Transverse colon (tissue), 4 donors: ENCODE measurements at regions not wholly inside any gene's neighbourhood (a gene's known extent, or its start where the extent isn't known, plus 50 kb on each side); places are given as distances from the start of the nearest gene placed in this dataset.

Source experiments
- DNase-seq: peaks from one replicate; pipeline ENCODE4 v3.0.0-alpha.2; 2019
- H3K27ac ChIP-seq, 4 donors: fragments of 200-600 bp; sonication (generic); 2 replicates each; pipeline ENCODE4 v1.5.1; 2016 to 2018; ENCODE audit warnings: inconsistent platforms in 4 of 4
- H3K27me3 ChIP-seq: fragments of 200-600 bp; sonication (generic); 2 replicates; pipeline ENCODE4 v1.5.1; 2017; ENCODE audit warnings: inconsistent platforms
- H3K36me3 ChIP-seq, 4 donors: fragments of 200-600 bp; sonication (generic); 2 replicates each; pipeline ENCODE4 v1.5.1; 2017 to 2019; ENCODE audit warnings: inconsistent platforms in 4 of 4
- H3K4me1 ChIP-seq, 4 donors: fragments of 200-600 bp; sonication (generic); 2 replicates each; pipeline ENCODE4 v1.5.1; 2017 to 2020; ENCODE audit warnings: inconsistent platforms in 4 of 4
- H3K4me3 ChIP-seq, 4 donors: fragments of 200-600 bp; sonication (generic); 1 replicate in 1 of 4; 2 replicates in 3 of 4; pipeline versions ENCODE4 v1.5.1 to v1.6.1; 2017 to 2019; ENCODE audit warnings: inconsistent platforms in 4 of 4
- H3K9me3 ChIP-seq, 2 donors: fragments of 200-600 bp; sonication (generic); 2 replicates each; pipeline ENCODE4 v1.5.1; 2017 to 2019; ENCODE audit warnings: inconsistent platforms in 2 of 2
- EP300 ChIP-seq: sonication (generic); formaldehyde crosslinking; IDR thresholded peaks from one replicate; pipeline ENCODE4 v1.6.1; 2017; ENCODE audit warnings: antibody characterized with exemption, low read depth
- POLR2A ChIP-seq: fragments of 450-650 bp; IDR thresholded peaks from one replicate; pipeline ENCODE4 v1.6.1; 2016; ENCODE audit warnings: antibody characterized with exemption, mild to moderate bottlenecking, moderate library complexity
- POLR2AphosphoS5 ChIP-seq, 3 donors: sonication (generic); formaldehyde crosslinking; IDR thresholded peaks; one replicate each; pipeline ENCODE4 v1.6.1; 2016; ENCODE audit warnings: antibody characterized with exemption in 3 of 3
- WGBS, 2 donors: methylation state at CpG; one replicate each; pipeline ENCODE4 v1.1.5; 2018; ENCODE audit warnings: low coverage in 1 of 2; 5-methylcytosine and 5-hydroxymethylcytosine counted together
- in situ Hi-C, 4 donors: fragments of 200-750 bp; cut with MboI; loops; one replicate each; pipeline versions ENCODE4 v1.15.0 to v1.15.1; 2017; ENCODE audit warnings: low sequenced_read_pairs in 3 of 4, low pct_ligation_motif_present in 1 of 4, low pct_unique_long_range_greater_than_20kb in 1 of 4
- intact Hi-C: fragments of 100-400 bp; cut with DNase I; formaldehyde crosslinking; loops from one replicate; pipeline ENCODE4 v1.15.1; 2023; ENCODE audit warnings: low total_unique reads
- TF ChIP-seq, protein P1 (sequence below), 5 experiments: fragments of 200-600 bp in 3 of 5; fragments of 450-650 bp in 2 of 5; sonication (generic) in 3 of 5; IDR thresholded peaks; 1 replicate in 2 of 5; 2 replicates in 3 of 5; pipeline ENCODE4 v1.5.1; 2016 to 2017; ENCODE audit warnings: antibody characterized with exemption in 5 of 5, inconsistent platforms in 3 of 5, mild to moderate bottlenecking in 2 of 5, moderate library complexity in 1 of 5

DNA sequence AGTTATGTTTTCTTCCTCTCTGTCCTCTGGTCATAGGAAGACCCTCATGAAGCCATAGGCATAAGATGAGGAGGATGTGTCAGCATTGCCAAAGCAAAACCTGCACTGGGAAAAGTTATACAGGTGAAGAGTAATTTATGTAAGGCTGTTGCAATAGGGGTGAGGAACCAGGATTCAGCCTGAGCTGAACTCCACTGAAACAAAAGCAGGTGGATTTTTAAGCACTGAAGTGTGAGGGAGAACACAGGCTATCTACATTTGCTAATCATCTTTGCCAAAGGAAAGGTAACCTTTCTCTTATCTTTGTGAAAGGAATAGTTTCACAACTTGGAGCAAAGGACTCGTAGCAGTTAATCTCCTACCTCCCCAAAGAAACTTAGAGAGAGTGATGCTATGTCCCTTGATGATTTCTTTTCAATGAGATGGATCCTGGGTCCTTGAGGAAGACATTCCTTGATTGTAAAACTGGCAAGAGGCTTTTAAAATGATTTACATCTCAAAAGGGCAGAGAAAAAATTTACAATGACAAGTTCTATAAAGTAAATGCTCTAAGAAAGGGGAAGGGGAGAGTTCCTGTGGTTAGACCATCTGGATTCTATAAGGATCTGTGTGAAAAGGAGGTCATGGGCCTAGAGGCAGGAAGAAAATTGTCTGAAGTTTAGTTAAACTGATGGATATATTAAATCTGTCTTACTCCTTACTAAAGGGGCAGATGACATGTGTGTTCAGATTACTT is 385.4 kb upstream of the CDH7 start:
- Histone ChIP-seq H3K36me3 (no peaks in the 10 kb centered on the region), H3K4me1 (no peaks in the 10 kb centered on the region), H3K27ac (no peak overlapping the region), H3K4me3 (no peak overlapping the region), H3K9me3 (no peaks in the 10 kb centered on the region), H3K27me3 (no peaks in the 10 kb centered on the region)
- no peak for DNase-seq
- WGBS, 2 donors, result 0 to 67% methylated on average over 1 of the region's 1 CpG
- in situ Hi-C loops (no loop called here), intact Hi-C loops (no loop called here)
- TF ChIP-seq, protein P1, sequence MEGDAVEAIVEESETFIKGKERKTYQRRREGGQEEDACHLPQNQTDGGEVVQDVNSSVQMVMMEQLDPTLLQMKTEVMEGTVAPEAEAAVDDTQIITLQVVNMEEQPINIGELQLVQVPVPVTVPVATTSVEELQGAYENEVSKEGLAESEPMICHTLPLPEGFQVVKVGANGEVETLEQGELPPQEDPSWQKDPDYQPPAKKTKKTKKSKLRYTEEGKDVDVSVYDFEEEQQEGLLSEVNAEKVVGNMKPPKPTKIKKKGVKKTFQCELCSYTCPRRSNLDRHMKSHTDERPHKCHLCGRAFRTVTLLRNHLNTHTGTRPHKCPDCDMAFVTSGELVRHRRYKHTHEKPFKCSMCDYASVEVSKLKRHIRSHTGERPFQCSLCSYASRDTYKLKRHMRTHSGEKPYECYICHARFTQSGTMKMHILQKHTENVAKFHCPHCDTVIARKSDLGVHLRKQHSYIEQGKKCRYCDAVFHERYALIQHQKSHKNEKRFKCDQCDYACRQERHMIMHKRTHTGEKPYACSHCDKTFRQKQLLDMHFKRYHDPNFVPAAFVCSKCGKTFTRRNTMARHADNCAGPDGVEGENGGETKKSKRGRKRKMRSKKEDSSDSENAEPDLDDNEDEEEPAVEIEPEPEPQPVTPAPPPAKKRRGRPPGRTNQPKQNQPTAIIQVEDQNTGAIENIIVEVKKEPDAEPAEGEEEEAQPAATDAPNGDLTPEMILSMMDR (IDR thresholded peaks at IDR 0.05), result no peak
- TF ChIP-seq POLR2AphosphoS5 (IDR thresholded peaks at IDR 0.05) (no peak), POLR2A (no peak), EP300 (no peak)

DNA sequence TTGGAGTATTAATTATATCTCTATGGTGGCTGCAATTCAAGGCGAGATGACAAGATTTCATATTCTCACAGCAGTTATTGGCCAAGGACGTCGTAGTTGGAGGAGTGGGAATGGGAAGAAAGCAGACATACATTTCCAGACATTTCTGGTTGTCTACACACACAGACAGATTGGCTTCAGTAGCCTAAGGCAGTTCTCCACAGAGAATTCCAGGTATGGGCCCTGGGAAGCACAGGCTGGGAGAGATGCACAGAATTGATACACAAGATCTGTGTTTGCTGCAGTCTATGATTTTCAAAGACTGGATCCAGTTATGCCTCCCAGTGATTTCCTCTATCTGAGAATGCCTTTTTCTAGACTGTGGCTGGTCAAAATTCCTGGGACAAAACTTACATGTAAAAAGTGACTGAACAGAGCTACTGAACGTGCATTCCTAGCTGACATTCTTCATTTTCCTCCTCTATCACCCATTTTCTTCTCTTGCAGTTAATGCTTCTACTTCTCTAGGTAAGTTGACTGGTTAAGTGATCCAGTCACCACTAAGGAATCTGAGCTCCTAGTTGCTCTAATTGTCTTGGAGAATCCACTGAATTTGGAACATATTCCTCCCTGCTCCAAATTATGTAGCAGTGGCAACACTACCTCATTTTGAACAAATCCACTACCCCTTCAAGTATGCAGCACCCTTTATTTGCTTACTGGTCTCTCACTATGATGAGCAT is 386.7 kb upstream of the CDH7 start:
- DNase-seq, result no peak
- TF ChIP-seq, protein P1 (IDR thresholded peaks at IDR 0.05), result no peak
- no peak for TF ChIP-seq POLR2AphosphoS5 (IDR thresholded peaks at IDR 0.05)
- TF ChIP-seq POLR2A, result no peak
- no peak for TF ChIP-seq EP300
- Histone ChIP-seq H3K36me3 (no peaks in the 10 kb centered on the region), H3K27me3 (no peaks in the 10 kb centered on the region), H3K9me3 (no peaks in the 10 kb centered on the region), H3K4me1 (no peaks in the 10 kb centered on the region), H3K4me3 (no peak overlapping the region), H3K27ac (no peak overlapping the region)
- intact Hi-C loops, result no loop called here
- in situ Hi-C loops, result no loop called here
- WGBS, 2 donors, result 51 to 61% methylated on average over 4 of the region's 4 CpGs

DNA sequence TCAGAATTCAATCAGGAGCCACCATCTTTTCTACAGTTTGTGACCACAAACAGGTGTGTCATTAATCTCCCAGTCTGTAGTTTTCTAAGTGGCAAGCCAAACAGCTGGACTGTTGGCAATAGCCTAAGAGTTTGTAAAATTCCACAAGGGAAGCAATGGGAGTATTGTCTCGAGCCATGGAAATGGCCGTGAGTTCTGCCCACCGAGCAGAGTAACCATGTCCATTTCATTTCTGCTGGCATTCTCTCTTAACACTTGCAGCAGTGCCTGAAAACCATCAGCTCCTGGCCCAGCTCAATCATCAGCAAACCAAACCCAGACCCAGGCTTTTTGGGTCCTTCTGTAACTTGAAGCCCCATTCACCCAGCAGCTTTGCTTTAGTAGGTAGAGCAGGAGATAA is 387.8 kb upstream of the CDH7 start:
- in situ Hi-C loops, result no loop called here
- H3K9me3 ChIP-seq, result no peaks in the 10 kb centered on the region
- TF ChIP-seq POLR2A (no peak), POLR2AphosphoS5 (IDR thresholded peaks at IDR 0.05) (no peak), EP300 (no peak)
- TF ChIP-seq, protein P1 (IDR thresholded peaks at IDR 0.05), result no peak

DNA sequence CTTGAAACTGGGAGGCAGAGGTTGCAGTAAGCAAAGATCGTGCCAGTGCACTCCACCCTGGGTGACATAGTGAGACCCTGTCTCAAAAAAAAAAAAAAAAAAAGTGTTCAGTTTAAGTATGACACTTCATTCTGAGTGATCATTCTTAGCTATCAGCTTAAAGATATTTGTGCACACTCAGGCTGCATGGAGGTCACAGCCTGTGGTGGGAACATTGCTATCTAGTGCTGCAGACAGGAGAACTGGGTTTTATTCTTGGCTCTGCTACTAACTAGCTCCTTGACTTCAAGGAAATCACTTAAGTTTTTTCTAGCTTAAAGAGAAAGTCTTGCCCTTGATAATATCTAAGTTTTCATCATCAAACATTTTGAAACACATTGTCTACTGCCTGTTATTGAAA is 391.3 kb upstream of the CDH7 start:
- no peak for DNase-seq
- no peak overlapping the region for H3K4me3 ChIP-seq
- WGBS, 2 donors, result 100% methylated on average over 1 of the region's 1 CpG; no CpG with 5 or more reads in 1 of the 2 donors
- H3K36me3 ChIP-seq, result no peaks in the 10 kb centered on the region
- H3K27me3 ChIP-seq, result no peaks in the 10 kb centered on the region
- intact Hi-C loops, result no loop called here
- H3K27ac ChIP-seq, result no peak overlapping the region
- H3K9me3 ChIP-seq, result no peaks in the 10 kb centered on the region
- no peaks in the 10 kb centered on the region for H3K4me1 ChIP-seq
- TF ChIP-seq POLR2A (no peak), POLR2AphosphoS5 (IDR thresholded peaks at IDR 0.05) (no peak), EP300 (no peak)
- TF ChIP-seq, protein P1 (IDR thresholded peaks at IDR 0.05), result no peak
- in situ Hi-C loops, result no loop called here

More for the DNA sequence above, 387.8 kb upstream of the CDH7 start:
- no peaks in the 10 kb centered on the region for H3K27me3 ChIP-seq
- intact Hi-C loops, result no loop called here
- no peaks in the 10 kb centered on the region for H3K36me3 ChIP-seq
- no peaks in the 10 kb centered on the region for H3K4me1 ChIP-seq
- H3K27ac ChIP-seq, result no peak overlapping the region
- H3K4me3 ChIP-seq, result no peak overlapping the region
- WGBS, 2 donors, result 84% methylated on average over 3 of the region's 3 CpGs; no CpG with 5 or more reads in 1 of the 2 donors
- DNase-seq, result no peak
